ENCODE measurements at regions not wholly inside any gene's neighbourhood (a gene's known extent, or its start where the extent isn't known, plus 50 kb on each side); places are given as distances from the start of the nearest gene placed in this dataset.
"Not testable (repeated sequence)": the region's sequence is repeated elsewhere in the genome, so short reads cannot be mapped to it uniquely, and the experiment has no call there.

DNA sequence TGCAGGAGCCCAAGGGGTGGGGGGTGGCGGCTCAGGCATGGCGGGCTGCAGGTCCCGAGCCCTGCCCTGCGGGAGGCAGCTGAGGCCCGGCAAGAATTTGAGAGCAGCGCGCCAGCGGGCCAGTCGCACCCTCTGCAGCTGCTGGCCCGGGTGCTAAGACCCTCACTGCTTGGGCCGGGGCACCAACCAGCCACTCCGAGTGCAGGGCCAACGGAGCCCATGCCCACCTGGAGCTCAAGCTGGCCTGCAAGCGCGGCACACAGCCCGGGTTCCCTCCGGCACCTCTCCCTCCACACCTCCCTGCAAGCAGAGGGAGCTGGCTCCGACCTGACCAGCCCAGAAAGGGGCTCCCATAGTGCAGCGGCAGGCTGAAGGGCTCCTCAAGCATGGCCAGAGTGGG lies 758.2 kb upstream of the INTU start:
- DNase-seq (no peak), ATAC-seq (no peak)
- H3K4me1 Mint-ChIP-seq (ENCODE audit: low read depth) = no peaks in the 10 kb centered on the region
- H3K27me3 Mint-ChIP-seq (ENCODE audit: low read depth) = no peaks in the 10 kb centered on the region
- H3K36me3 Mint-ChIP-seq (ENCODE audit: insufficient read depth) = no peaks in the 10 kb centered on the region
- no peak overlapping the region for H3K4me3 Mint-ChIP-seq
- H3K9me3 Mint-ChIP-seq = peaks cover 34% of the 10 kb centered on the region

DNA sequence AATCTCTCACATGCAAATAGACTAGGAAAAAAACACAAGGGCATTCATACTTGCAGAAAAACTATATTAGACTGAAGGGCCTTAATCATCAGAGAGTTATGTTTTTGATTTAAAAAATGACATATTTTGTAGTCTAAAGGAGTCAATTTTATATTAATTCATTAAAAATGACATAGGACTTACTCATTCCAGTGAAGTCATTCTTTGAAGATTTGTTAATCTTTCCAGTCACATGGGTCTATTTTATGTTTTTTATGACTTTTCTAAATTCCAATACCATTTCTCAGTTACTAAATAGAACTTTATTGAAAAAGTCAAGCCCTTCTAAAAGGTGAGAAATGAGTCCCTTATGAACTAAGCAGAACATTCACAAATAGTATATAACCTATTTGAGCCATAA lies 743.8 kb upstream of the INTU start:
- Mint-ChIP-seq H3K9me3 (peaks cover 4% of the 10 kb centered on the region), H3K36me3 (ENCODE audit: insufficient read depth) (no peaks in the 10 kb centered on the region), H3K4me1 (ENCODE audit: low read depth) (no peaks in the 10 kb centered on the region), H3K27me3 (ENCODE audit: low read depth) (no peaks in the 10 kb centered on the region), H3K4me3 (no peak overlapping the region)
- DNase-seq = no peak
- ATAC-seq = no peak

DNA sequence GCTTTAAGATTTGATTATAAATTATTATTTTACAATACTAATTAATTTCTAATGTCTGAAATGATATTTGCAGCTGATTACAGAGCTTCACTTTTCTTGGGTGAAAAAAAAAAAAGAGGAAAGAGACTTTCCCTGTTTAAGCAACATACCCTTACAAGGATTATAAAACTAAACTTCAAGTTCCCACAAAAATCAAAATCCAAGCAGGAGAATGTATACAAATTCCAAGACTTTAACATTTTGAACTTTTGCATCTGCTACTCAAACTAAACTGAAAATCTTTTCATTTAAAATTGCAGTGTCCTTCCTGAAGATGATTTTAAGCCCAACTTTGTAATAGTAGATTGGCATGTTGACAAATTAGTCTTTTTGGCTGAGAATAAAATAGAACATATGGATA lies 742.4 kb upstream of the INTU start:
- ATAC-seq = no peak
- Mint-ChIP-seq H3K27me3 (ENCODE audit: low read depth) (no peaks in the 10 kb centered on the region), H3K4me1 (ENCODE audit: low read depth) (no peaks in the 10 kb centered on the region), H3K36me3 (ENCODE audit: insufficient read depth) (no peaks in the 10 kb centered on the region), H3K4me3 (no peak overlapping the region), H3K9me3 (peaks cover 4% of the 10 kb centered on the region)
- DNase-seq = no peak

DNA sequence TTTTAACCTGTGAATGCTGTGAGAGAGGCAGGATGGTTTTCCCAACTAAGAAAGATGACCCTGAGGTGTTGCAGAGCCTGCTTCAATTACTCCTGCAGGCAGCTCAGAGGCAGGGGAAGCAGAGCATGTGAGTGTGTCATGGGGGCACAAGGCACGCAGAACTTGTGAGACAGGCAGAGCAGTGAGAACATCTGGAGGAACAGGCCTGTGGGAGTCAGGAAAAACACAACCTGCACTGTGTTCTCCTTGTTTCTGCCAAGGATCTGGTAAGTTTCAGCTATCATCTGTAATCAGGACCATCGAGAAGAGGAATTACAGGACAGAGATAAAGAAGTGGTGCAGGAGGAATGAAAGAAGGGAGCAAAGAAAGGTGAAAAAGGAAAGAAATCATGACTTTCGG lies 741.8 kb upstream of the INTU start:
- no peaks in the 10 kb centered on the region for H3K27me3 Mint-ChIP-seq (ENCODE audit: low read depth)
- H3K36me3 Mint-ChIP-seq (ENCODE audit: insufficient read depth) = no peaks in the 10 kb centered on the region
- ATAC-seq = no peak
- no peaks in the 10 kb centered on the region for H3K4me1 Mint-ChIP-seq (ENCODE audit: low read depth)
- DNase-seq = no peak
- H3K4me3 Mint-ChIP-seq = no peak overlapping the region
- peaks cover 2% of the 10 kb centered on the region for H3K9me3 Mint-ChIP-seq

DNA sequence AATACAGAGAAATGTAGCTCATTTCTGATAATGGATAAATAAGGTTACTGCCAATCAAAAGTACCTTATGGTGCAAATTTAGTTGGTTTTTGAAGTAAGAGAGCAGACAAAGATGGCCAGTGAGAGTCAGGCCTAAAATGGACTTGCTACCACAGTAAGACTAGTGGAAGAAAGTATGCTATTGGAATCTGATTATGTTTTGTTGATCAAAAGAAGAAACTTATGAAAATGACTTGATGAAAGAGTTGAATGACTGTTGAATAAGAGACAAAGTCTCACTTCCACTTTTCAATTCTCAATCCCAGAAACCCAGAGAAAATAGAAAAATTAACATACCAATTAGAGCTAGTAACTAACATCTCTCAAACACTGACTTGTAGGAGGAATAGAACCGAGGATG lies 737.8 kb upstream of the INTU start:
- no peaks in the 10 kb centered on the region for H3K36me3 Mint-ChIP-seq (ENCODE audit: insufficient read depth)
- peaks cover 18% of the 10 kb centered on the region for H3K9me3 Mint-ChIP-seq
- DNase-seq (no peak), ATAC-seq (no peak)
- H3K4me1 Mint-ChIP-seq (ENCODE audit: low read depth) = no peaks in the 10 kb centered on the region
- no peaks in the 10 kb centered on the region for H3K27me3 Mint-ChIP-seq (ENCODE audit: low read depth)
- no peak overlapping the region for H3K4me3 Mint-ChIP-seq

DNA sequence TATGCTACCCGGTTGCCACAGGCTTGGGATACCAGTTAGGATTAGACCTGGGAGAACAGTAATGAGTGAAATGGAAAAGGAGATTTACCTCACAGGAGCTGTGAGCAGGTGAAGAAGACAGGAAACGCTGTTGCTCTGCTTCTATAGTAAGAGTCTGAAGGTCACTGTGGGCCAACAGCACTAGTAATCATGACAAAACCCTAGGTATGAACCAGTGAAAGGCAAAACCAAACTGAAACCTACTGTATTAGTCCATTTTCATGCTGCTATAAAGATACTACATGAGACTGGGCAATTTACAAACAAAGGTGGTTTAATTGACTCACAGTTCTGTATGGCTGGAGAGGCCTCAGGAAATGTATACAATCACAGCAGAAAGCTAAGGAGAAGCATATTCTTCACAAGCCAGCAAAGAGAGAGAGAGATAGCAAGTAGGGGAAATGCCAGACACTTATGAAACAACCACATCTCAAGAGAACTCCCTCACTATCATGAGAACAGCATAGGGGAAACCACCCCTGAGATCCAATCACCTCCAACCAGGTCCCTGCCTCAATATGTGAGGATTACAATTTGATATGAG lies 736.7 kb upstream of the INTU start:
- H3K4me1 Mint-ChIP-seq (ENCODE audit: low read depth) = no peaks in the 10 kb centered on the region
- H3K9me3 Mint-ChIP-seq = peaks cover 18% of the 10 kb centered on the region
- H3K27me3 Mint-ChIP-seq (ENCODE audit: low read depth) = no peaks in the 10 kb centered on the region
- ATAC-seq (no peak), DNase-seq (no peak)
- H3K4me3 Mint-ChIP-seq = no peak overlapping the region
- no peaks in the 10 kb centered on the region for H3K36me3 Mint-ChIP-seq (ENCODE audit: insufficient read depth)

DNA sequence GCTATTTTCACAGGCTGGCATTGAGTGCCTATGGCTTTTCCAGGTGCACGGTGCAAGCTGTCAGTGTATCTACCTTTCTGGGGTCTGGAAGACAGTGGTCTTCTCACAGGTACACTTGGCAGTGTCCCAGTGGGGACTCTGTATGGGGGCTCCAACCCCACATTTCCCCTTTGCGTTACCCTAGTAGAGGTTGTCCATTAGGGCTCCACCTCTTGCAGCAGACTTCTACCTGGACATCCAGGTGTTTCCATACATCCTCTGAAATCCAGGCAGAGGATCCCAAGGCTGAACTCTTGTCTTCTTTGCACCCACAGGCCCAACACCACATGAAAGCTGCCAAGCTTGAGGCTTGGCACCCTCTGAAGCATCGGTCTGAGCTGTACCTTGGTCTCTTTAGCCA lies 735.7 kb upstream of the INTU start:
- no peak for DNase-seq
- Mint-ChIP-seq H3K36me3 (ENCODE audit: insufficient read depth) (no peaks in the 10 kb centered on the region), H3K4me3 (no peak overlapping the region), H3K4me1 (ENCODE audit: low read depth) (no peaks in the 10 kb centered on the region), H3K9me3 (peaks cover 18% of the 10 kb centered on the region), H3K27me3 (ENCODE audit: low read depth) (no peaks in the 10 kb centered on the region)
- ATAC-seq = no peak

DNA sequence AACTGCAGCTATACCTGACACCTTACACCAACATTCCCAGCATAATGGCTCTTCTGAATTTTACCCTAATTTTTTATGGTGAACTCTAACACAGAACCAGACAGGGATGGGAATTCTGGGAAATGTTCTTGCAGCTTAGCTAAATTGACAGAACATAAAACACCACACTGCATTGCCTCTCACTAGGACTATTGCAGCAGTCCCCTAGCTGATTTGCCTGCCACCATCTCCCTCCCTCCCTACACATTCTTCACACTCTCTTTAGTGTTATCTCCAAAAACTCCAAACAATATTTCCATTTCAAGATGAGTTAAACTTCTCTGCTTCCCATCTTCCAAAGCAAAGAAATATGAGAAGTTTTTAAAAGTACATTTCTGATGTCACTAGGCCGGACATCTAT lies 733.9 kb upstream of the INTU start:
- ATAC-seq = no peak
- peaks cover 23% of the 10 kb centered on the region for H3K9me3 Mint-ChIP-seq
- H3K36me3 Mint-ChIP-seq (ENCODE audit: insufficient read depth) = no peaks in the 10 kb centered on the region
- no peak overlapping the region for H3K4me3 Mint-ChIP-seq
- no peaks in the 10 kb centered on the region for H3K4me1 Mint-ChIP-seq (ENCODE audit: low read depth)
- no peak for DNase-seq
- H3K27me3 Mint-ChIP-seq (ENCODE audit: low read depth) = no peaks in the 10 kb centered on the region

DNA sequence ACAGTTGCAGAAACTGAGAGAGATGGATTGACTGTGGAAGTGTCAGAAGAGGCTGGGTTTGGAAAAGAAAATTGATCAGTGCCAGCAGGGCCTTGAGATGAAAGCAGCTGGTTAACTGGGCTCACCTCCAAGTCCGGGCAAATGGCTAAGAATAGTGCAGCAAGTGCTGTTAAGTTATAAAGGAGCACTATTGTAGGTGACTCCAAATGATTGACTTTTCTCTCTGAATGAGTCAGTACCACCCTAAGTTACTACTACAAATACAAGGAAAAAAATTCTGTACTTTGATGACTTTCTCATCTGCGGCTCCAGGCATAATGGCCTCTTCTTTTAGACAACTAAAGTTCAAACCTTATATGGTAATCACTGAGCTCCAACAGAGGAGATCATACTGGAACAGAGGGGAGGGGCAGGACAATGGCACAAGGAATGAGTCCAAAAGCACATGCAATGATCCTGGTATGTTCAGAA lies 733.4 kb upstream of the INTU start:
- DNase-seq (no peak), ATAC-seq (no peak)
- Mint-ChIP-seq H3K4me3 (no peak overlapping the region), H3K4me1 (ENCODE audit: low read depth) (no peaks in the 10 kb centered on the region), H3K36me3 (ENCODE audit: insufficient read depth) (no peaks in the 10 kb centered on the region), H3K27me3 (ENCODE audit: low read depth) (no peaks in the 10 kb centered on the region), H3K9me3 (peaks cover 23% of the 10 kb centered on the region)

DNA sequence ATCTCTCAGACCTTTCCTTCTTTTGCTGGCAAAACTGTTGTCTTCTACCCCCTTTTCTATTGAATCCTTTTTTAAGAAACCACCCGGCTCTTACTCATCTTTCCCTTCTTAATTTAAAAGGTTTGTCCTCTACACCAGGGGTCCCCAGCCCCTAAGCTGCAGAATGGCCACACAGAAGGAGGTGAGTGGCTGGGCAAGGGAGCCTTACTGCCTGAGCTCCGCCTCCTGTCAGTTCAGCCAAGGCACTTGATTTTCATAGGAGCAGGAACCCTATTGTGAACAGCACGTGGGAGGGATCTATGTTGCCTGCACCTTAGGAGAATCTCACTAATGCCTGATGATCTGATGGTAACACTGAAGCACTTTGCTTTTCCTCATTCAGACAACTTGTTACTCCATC lies 726.3 kb upstream of the INTU start:
- Mint-ChIP-seq H3K4me1 (ENCODE audit: low read depth) (no peaks in the 10 kb centered on the region), H3K36me3 (ENCODE audit: insufficient read depth) (no peaks in the 10 kb centered on the region), H3K4me3 (no peak overlapping the region), H3K9me3 (peaks cover 15% of the 10 kb centered on the region), H3K27me3 (ENCODE audit: low read depth) (no peaks in the 10 kb centered on the region)
- no peak for DNase-seq
- no peak for ATAC-seq

DNA sequence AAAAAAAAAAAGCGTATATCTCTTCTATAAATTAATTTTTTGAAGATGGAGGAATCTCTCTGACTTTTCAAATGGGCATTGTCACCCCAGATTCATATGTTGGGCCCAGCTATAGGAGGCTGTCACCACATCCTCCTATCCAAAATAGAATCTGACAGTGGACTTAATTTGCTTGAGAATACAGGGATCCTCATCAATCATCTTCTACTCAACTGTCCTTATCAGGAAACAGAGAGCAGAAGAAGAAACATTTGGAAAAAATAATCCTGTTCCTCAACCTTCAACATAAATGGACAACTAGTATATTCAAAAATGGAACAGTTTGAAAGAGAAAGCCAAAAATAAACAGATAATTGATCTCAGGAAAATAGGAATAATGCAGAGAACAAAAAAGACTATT lies 725.4 kb upstream of the INTU start:
- no peaks in the 10 kb centered on the region for H3K4me1 Mint-ChIP-seq (ENCODE audit: low read depth)
- peaks cover 18% of the 10 kb centered on the region for H3K9me3 Mint-ChIP-seq
- H3K4me3 Mint-ChIP-seq = no peak overlapping the region
- H3K36me3 Mint-ChIP-seq (ENCODE audit: insufficient read depth) = no peaks in the 10 kb centered on the region
- no peaks in the 10 kb centered on the region for H3K27me3 Mint-ChIP-seq (ENCODE audit: low read depth)
- ATAC-seq (no peak), DNase-seq (no peak)

DNA sequence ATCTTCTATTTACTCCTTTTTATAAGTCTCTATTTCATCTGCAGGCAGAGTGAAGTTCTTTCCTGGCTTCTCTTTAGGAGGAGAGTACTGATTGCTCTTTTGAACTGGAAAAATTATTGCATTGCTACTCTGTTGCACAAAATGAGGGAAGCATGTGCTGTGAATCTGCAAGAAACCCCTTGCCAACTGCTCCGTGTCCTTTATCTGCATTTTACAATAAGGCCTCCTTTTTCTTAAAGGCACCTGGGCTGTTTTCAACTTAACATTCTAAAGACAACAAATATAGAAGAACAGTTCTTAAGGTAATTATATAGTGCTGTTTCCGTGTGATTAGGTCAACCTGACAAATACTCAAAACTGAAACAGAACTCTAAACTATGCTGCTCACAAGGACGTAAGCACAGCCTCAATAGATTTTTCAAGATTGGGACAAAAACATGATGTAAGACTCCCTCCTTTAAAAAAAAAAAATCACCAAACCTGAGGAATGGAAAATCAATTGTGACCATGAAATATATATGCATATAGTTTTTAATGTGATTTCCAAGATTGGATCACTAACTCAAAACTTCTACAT lies 716.6 kb upstream of the INTU start:
- H3K4me1 Mint-ChIP-seq (ENCODE audit: low read depth) = no peaks in the 10 kb centered on the region
- H3K9me3 Mint-ChIP-seq = peaks cover 33% of the 10 kb centered on the region
- ATAC-seq (no peak), DNase-seq (no peak)
- no peak overlapping the region for H3K4me3 Mint-ChIP-seq
- H3K36me3 Mint-ChIP-seq (ENCODE audit: insufficient read depth) = no peaks in the 10 kb centered on the region
- no peaks in the 10 kb centered on the region for H3K27me3 Mint-ChIP-seq (ENCODE audit: low read depth)

DNA sequence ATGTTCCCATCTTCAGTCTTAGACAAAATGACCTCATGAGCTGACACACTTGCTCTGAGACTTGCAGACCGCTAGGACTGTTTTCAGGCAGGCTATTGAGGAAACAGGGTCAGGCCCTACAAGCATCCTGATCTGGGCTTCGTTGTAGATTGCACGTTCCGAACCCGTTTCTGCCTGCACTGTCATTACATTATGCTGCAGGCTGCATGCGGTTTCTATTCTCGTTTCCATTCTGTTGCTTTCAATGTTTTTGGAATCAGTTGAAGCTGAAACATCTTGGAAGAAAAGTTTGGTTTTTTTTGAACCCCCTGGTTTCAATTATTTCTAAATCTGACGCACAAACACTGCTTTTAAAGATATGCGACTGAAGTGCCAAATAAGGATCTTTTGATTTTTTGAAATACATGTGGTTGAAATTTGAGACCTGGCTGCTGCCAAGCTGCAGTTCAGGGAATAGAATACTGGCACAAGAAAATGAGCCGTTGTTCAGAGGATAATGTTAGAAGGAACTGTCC lies 716.1 kb upstream of the INTU start:
- Mint-ChIP-seq H3K27me3 (ENCODE audit: low read depth) (no peaks in the 10 kb centered on the region), H3K9me3 (peaks cover 33% of the 10 kb centered on the region), H3K4me1 (ENCODE audit: low read depth) (no peaks in the 10 kb centered on the region), H3K4me3 (no peak overlapping the region), H3K36me3 (ENCODE audit: insufficient read depth) (no peaks in the 10 kb centered on the region)
- no peak for ATAC-seq
- no peak for DNase-seq

DNA sequence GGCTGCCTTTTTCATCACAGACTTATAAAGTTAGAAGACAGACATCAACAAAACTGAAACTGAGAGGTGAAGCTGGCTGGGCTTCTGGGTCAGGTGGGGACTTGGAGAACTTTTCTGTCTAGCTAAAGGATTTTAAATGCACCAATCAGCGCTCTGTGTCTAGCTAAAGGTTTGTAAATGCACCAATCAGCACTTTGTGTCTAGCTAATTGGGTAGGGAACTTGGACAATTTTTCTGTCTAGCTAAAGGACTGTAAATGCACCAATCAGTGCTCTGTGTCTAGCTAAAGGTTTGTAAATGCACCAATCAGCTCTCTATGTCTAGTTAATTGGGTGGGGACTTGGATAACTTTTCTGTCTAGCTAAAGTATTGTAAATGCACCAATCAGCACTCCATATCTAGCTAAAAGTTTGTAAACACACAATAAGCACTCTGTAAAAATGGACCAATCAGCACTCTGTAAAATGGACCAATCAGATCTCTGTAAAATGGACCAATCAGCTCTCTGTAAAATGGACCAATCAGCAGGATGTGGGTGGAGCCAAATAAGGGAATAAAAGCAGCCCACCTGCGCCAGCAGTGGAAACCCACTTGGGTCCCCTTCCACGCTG lies 710.3 kb upstream of the INTU start:
- not testable (repeated sequence) for H3K36me3 Mint-ChIP-seq (ENCODE audit: insufficient read depth); H3K4me3 Mint-ChIP-seq; ATAC-seq; H3K4me1 Mint-ChIP-seq (ENCODE audit: low read depth); H3K27me3 Mint-ChIP-seq (ENCODE audit: low read depth); DNase-seq
- H3K9me3 Mint-ChIP-seq = peaks cover 29% of the 10 kb centered on the region

DNA sequence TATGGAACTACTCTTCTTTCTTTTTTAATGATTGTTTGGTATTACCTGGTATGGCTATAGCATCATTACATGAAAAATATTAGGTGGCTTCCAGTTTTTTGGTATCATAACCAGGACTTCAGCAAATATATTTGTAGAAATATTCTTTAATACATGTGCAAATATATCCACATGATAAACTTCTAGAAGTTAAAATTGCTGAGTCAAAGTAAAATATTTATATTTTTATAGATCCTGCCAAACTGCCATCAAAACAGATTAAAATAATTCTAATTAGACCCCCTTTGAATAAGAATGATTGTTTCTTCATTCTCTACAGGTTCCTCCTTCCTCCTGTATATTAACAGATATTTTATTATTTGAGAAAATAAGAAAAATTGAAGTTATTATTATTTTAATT lies 708.5 kb upstream of the INTU start:
- Mint-ChIP-seq H3K27me3 (ENCODE audit: low read depth) (no peaks in the 10 kb centered on the region), H3K4me1 (ENCODE audit: low read depth) (no peaks in the 10 kb centered on the region), H3K4me3 (no peak overlapping the region), H3K9me3 (peaks cover 12% of the 10 kb centered on the region), H3K36me3 (ENCODE audit: insufficient read depth) (no peaks in the 10 kb centered on the region)
- ATAC-seq (no peak), DNase-seq (no peak)
